GM23248 (cell line): ENCODE measurements at regions not wholly inside any gene's neighbourhood (a gene's known extent, or its start where the extent isn't known, plus 50 kb on each side); places are given as distances from the start of the nearest gene placed in this dataset.
"Not testable (repeated sequence)": the region's sequence is repeated elsewhere in the genome, so short reads cannot be mapped to it uniquely, and the experiment has no call there.

Experiments
- DNase-seq: peaks from one replicate; pipeline ENCODE4 v3.0.0-alpha.2; 2015
- H2AFZ ChIP-seq: fragments of 200-600 bp; sonication (generic); 2 replicates; pipeline ENCODE4 v1.6.1; 2016; ENCODE audit warnings: antibody characterized with exemption
- H3F3A ChIP-seq: fragments of 200-600 bp; sonication (generic); 2 replicates; pipeline ENCODE4 v1.6.1; 2016; ENCODE audit warnings: mild to moderate bottlenecking, antibody characterized with exemption, mixed run types; ENCODE audit not compliant: insufficient read depth
- H3K27ac ChIP-seq: fragments of 200-600 bp; sonication (generic); 2 replicates; pipeline ENCODE4 v1.5.1; 2016; ENCODE audit warnings: mild to moderate bottlenecking
- H3K27me3 ChIP-seq: fragments of 200-600 bp; sonication (generic); replicated peaks from 2 replicates; pipeline ENCODE4 v1.6.1; 2016; ENCODE audit warnings: mild to moderate bottlenecking; ENCODE audit not compliant: insufficient read depth
- H3K36me3 ChIP-seq: fragments of 200-600 bp; sonication (generic); 2 replicates; pipeline ENCODE4 v1.6.1; 2016; ENCODE audit warnings: low read depth, mild to moderate bottlenecking
- H3K4me1 ChIP-seq: fragments of 200-600 bp; sonication (generic); 2 replicates; pipeline ENCODE4 v1.6.1; 2016; ENCODE audit warnings: mild to moderate bottlenecking; ENCODE audit not compliant: insufficient read depth
- H3K4me2 ChIP-seq: fragments of 200-600 bp; sonication (generic); one replicate; pipeline ENCODE4 v1.6.1; 2016; ENCODE audit warnings: mild to moderate bottlenecking; ENCODE audit not compliant: unreplicated experiment
- H3K4me3 ChIP-seq: fragments of 200-600 bp; sonication (generic); 2 replicates; pipeline ENCODE4 v1.5.1; 2016; ENCODE audit warnings: mild to moderate bottlenecking
- H3K79me2 ChIP-seq: fragments of 200-600 bp; sonication (generic); 2 replicates; pipeline ENCODE4 v1.6.1; 2016; ENCODE audit warnings: mild to moderate bottlenecking; ENCODE audit not compliant: insufficient read depth
- H3K9ac ChIP-seq: fragments of 200-600 bp; sonication (generic); 2 replicates; pipeline ENCODE4 v1.6.1; 2016; ENCODE audit warnings: mild to moderate bottlenecking
- H3K9me2 ChIP-seq: fragments of 200-600 bp; sonication (generic); 2 replicates; pipeline ENCODE4 v1.6.1; 2016; ENCODE audit warnings: mixed run types, mild to moderate bottlenecking, moderate library complexity; ENCODE audit not compliant: insufficient read depth
- H3K9me3 ChIP-seq: fragments of 200-600 bp; sonication (generic); one replicate; pipeline ENCODE4 v1.6.1; 2017; ENCODE audit warnings: low read depth
- H4K20me1 ChIP-seq: fragments of 200-600 bp; sonication (generic); 2 replicates; pipeline ENCODE4 v1.6.0; 2016; ENCODE audit not compliant: insufficient read depth
- EZH2 ChIP-seq: fragments of 200-600 bp; sonication (generic); IDR thresholded peaks from 2 replicates; pipeline ENCODE4 v1.6.1; 2018; ENCODE audit warnings: antibody characterized with exemption, mild to moderate bottlenecking; ENCODE audit not compliant: insufficient read depth, poor library complexity, severe bottlenecking
- EZH2phosphoT487 ChIP-seq: fragments of 200-600 bp; sonication (generic); IDR thresholded peaks from 2 replicates; pipeline ENCODE4 v1.6.1; 2018; ENCODE audit warnings: antibody characterized with exemption, moderate library complexity, mild to moderate bottlenecking, low read depth; ENCODE audit not compliant: insufficient read depth
- WGBS, 2 experiments: methylation state at CpG; one replicate each; pipeline ENCODE4 v1.1.6; 2015 to 2017; ENCODE audit warnings: low lambda C conversion rate in 2 of 2, low coverage in 1 of 2; ENCODE audit errors: missing lambda C conversion rate in 2 of 2; 5-methylcytosine and 5-hydroxymethylcytosine counted together
- in situ Hi-C: fragments of 300-500 bp; cut with MboI; formaldehyde crosslinking; loops from 2 replicates; pipeline ENCODE4 v1.15.0; 2020

DNA sequence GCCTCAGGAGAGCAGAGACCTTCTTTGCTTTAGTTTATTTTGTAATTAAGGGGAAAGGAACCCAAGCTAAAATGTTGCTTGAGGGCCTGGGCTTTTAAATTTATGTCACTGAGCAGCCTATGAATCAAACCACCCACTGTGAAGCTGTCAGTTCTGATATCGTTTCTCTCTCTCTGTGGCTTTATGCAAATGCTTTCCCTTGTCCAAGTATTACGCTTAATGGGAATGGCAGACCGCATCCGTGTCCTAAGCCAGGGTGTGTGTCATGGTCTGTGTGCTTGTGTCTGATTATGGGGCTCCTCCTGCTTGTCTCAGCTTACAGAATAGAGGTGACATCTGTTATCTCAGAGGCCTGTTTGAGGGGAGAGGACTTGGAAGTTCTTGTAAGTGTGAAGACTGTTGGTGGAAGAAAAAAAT, 82.4 kb downstream of the EBLN2 start:
- H3K27me3 ChIP-seq = peaks cover 17% of the 10 kb centered on the region; the same call in 1 of the 2 replicates
- TF ChIP-seq EZH2 (no peak), EZH2phosphoT487 (no peak)
- H3K36me3 ChIP-seq = no peaks in the 10 kb centered on the region
- no peak overlapping the region for H3K9ac ChIP-seq
- peaks cover 9% of the 10 kb centered on the region for H3K4me1 ChIP-seq
- no peak overlapping the region for H3K4me2 ChIP-seq
- in situ Hi-C loops = no loop called here
- no peaks in the 10 kb centered on the region for H4K20me1 ChIP-seq
- WGBS, 2 experiments = 13 to 14% methylated on average over 4 of the region's 4 CpGs
- H3K9me3 ChIP-seq = no peaks in the 10 kb centered on the region
- no peaks in the 10 kb centered on the region for H3K9me2 ChIP-seq
- H3K4me3 ChIP-seq = no peak overlapping the region
- no peaks in the 10 kb centered on the region for H3F3A ChIP-seq
- H3K27ac ChIP-seq = no peak overlapping the region
- H3K79me2 ChIP-seq = no peaks in the 10 kb centered on the region
- no peak overlapping the region for H2AFZ ChIP-seq
- DNase-seq = peak; percentile 69

DNA sequence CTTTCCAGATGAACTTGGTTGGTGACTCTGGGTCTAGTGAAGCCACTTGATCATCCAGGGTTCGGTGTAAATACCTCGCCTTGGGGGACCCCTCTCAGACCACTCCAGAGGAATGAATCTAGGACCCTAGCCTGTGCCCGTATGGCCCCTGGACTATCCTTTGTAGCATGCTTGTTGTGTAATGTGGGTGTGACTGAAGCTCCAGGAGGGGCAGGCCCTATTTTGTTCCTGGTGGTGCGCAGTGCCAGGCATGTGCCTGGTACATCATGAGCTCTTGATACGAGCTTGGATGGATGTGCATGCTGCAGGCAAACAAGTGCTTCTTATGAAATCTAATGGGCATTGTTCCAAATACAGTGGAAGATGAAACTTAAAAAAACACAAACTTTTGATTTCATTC, 82.8 kb downstream of the EBLN2 start:
- no peaks in the 10 kb centered on the region for H3K79me2 ChIP-seq
- H3K36me3 ChIP-seq = no peaks in the 10 kb centered on the region
- no peaks in the 10 kb centered on the region for H3F3A ChIP-seq
- H3K4me1 ChIP-seq = peaks cover 9% of the 10 kb centered on the region
- no peak overlapping the region for H3K4me2 ChIP-seq
- H3K9me2 ChIP-seq = no peaks in the 10 kb centered on the region
- DNase-seq = peak; percentile 27
- no peak overlapping the region for H3K27ac ChIP-seq
- H4K20me1 ChIP-seq = no peaks in the 10 kb centered on the region
- in situ Hi-C loops = no loop called here
- TF ChIP-seq EZH2 (no peak), EZH2phosphoT487 (no peak)
- no peak overlapping the region for H3K4me3 ChIP-seq
- 7 to 11% methylated on average over 5 of the region's 5 CpGs for WGBS, 2 experiments
- H3K9me3 ChIP-seq = no peaks in the 10 kb centered on the region
- no peak overlapping the region for H2AFZ ChIP-seq
- no peak overlapping the region for H3K9ac ChIP-seq
- H3K27me3 ChIP-seq = peaks cover 21% of the 10 kb centered on the region; the same call in 1 of the 2 replicates

DNA sequence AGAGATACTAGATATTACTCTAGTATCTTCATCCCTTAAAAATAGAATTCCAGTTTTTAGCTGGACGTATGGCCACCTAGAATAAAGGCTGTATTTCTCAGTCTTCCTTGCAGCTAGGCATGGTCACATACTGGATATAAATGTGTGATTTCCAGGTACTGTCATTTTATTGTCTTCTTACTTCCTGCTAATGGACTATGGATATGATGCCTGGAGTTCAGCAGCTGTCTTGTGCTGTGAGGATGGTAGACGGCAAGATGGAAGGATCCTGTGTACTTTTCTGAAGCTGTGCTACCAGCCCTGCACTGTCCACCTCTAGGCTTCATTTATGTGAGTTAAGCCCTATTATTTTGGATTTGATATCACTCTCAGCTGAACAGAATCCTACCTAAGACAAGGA, 83.4 kb downstream of the EBLN2 start:
- no peaks in the 10 kb centered on the region for H3K36me3 ChIP-seq
- no peaks in the 10 kb centered on the region for H3K9me2 ChIP-seq
- no peak for DNase-seq
- no peaks in the 10 kb centered on the region for H3F3A ChIP-seq
- no peak overlapping the region for H3K9ac ChIP-seq
- no peak overlapping the region for H3K4me3 ChIP-seq
- H3K4me2 ChIP-seq = no peak overlapping the region
- TF ChIP-seq EZH2phosphoT487 (no peak), EZH2 (no peak)
- no peaks in the 10 kb centered on the region for H3K79me2 ChIP-seq
- no peaks in the 10 kb centered on the region for H4K20me1 ChIP-seq
- H3K27me3 ChIP-seq = peaks cover 23% of the 10 kb centered on the region; the same call in 1 of the 2 replicates
- H3K27ac ChIP-seq = no peak overlapping the region
- WGBS, 2 experiments = 92 to 98% methylated on average over 2 of the region's 2 CpGs
- H3K4me1 ChIP-seq = peaks cover 9% of the 10 kb centered on the region
- H3K9me3 ChIP-seq = no peaks in the 10 kb centered on the region
- in situ Hi-C loops = no loop called here
- H2AFZ ChIP-seq = no peak overlapping the region

DNA sequence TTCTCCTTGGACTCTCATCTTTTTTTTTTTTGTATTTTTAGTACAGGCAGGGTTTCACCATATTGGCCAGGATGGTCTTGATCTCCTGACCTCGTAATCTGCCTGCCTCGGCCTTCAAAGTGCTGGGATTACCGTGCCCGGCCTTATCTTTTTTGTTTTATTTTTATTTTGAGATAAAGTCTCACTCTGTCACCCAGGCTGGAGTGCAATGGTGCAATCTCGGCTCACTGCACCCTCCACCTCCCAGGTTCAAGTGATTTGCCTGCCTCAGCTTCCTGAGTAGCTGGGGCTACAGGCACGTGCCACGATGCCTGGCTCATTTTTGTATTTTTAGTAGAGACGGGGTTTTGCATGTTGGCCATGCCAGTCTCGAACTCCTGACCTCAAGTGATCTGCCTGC, 86.0 kb downstream of the EBLN2 start:
- H3K9me2 ChIP-seq, H3K4me3 ChIP-seq, H2AFZ ChIP-seq, H3K4me2 ChIP-seq, H3K36me3 ChIP-seq, H3K9me3 ChIP-seq, H3K79me2 ChIP-seq, DNase-seq, H3K4me1 ChIP-seq, H4K20me1 ChIP-seq, in situ Hi-C loops, H3K9ac ChIP-seq, H3F3A ChIP-seq, H3K27ac ChIP-seq: not testable (repeated sequence)
- WGBS, 2 experiments = 76 to 77% methylated on average over 9 of the region's 9 CpGs
- peaks cover 23% of the 10 kb centered on the region; the same call in 1 of the 2 replicates for H3K27me3 ChIP-seq

DNA sequence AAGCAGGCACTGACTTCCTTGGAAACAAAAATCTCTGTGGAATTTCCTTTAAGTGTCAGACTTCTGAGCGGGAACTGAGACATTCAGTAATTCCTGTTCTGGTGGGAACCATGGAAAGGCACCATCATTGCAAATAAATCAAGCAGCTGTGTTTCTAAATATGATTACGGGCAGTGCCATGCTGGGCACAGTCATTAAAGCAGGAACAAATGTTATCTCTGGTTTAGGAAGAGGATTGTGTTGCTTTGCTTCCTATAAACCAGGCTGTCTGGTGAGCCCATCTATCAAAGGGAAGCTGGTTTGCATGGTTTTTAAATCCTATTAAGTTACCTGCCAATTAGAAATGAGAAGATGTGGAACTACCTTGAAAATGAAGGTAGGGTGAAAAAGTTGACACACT, 86.7 kb downstream of the EBLN2 start:
- H3K79me2 ChIP-seq = no peaks in the 10 kb centered on the region
- peaks cover 9% of the 10 kb centered on the region for H3K4me1 ChIP-seq
- H3K4me3 ChIP-seq = no peak overlapping the region
- no peak for DNase-seq
- no peaks in the 10 kb centered on the region for H3K9me2 ChIP-seq
- peaks cover 23% of the 10 kb centered on the region; the same call in 1 of the 2 replicates for H3K27me3 ChIP-seq
- H4K20me1 ChIP-seq = no peaks in the 10 kb centered on the region
- H3K36me3 ChIP-seq = no peaks in the 10 kb centered on the region
- H3K9me3 ChIP-seq = no peaks in the 10 kb centered on the region
- no peaks in the 10 kb centered on the region for H3F3A ChIP-seq
- no peak overlapping the region for H2AFZ ChIP-seq
- in situ Hi-C loops = no loop called here
- H3K4me2 ChIP-seq = no peak overlapping the region
- WGBS, 2 experiments = 13 to 18% methylated on average over 2 of the region's 2 CpGs
- H3K9ac ChIP-seq = no peak overlapping the region
- TF ChIP-seq EZH2phosphoT487 (no peak), EZH2 (no peak)
- no peak overlapping the region for H3K27ac ChIP-seq
